H9 (cell line): ENCODE measurements at regions not wholly inside any gene's neighbourhood (a gene's known extent, or its start where the extent isn't known, plus 50 kb on each side); places are given as distances from the start of the nearest gene placed in this dataset.

ENCODE experiments used
- DNase-seq: peaks from one replicate; pipeline ENCODE4 v3.0.0-alpha.2; 2017
- H2AFZ ChIP-seq: one replicate; pipeline ENCODE4 v1.6.1; 2013; ENCODE audit warnings: mild to moderate bottlenecking, low read length, control low read depth, moderate library complexity
- H2AK5ac ChIP-seq: 2 replicates; pipeline ENCODE4 v1.6.1; 2013; ENCODE audit warnings: low read length, control low read depth, mixed read lengths; ENCODE audit not compliant: insufficient read length
- H2BK120ac ChIP-seq: one replicate; pipeline ENCODE4 v1.6.1; 2013; ENCODE audit warnings: low read depth, mild to moderate bottlenecking, low read length, control low read depth, inconsistent platforms; ENCODE audit not compliant: poor library complexity, severe bottlenecking
- H2BK12ac ChIP-seq: 2 replicates; pipeline ENCODE4 v1.6.1; 2013; ENCODE audit warnings: low read length, control low read depth, mixed read lengths, low read depth; ENCODE audit not compliant: insufficient read length
- H2BK15ac ChIP-seq: 2 replicates; pipeline ENCODE4 v1.6.1; 2013; ENCODE audit warnings: low read depth, low read length, control low read depth
- H2BK20ac ChIP-seq: one replicate; pipeline ENCODE4 v1.6.1; 2013; ENCODE audit warnings: low read depth, mild to moderate bottlenecking, low read length, control low read depth, inconsistent platforms; ENCODE audit not compliant: poor library complexity, severe bottlenecking
- H2BK5ac ChIP-seq: 2 replicates; pipeline ENCODE4 v1.6.1; 2013; ENCODE audit warnings: low read length, control low read depth, mixed read lengths; ENCODE audit not compliant: insufficient read length
- H3K14ac ChIP-seq: 2 replicates; pipeline ENCODE4 v1.6.1; 2013; ENCODE audit warnings: low read length, control low read depth; ENCODE audit not compliant: insufficient read depth
- H3K18ac ChIP-seq: 2 replicates; pipeline ENCODE4 v1.6.1; 2013; ENCODE audit warnings: low read depth, mild to moderate bottlenecking, mixed read lengths, low read length, control low read depth; ENCODE audit not compliant: insufficient read length
- H3K23ac ChIP-seq: 2 replicates; pipeline ENCODE4 v1.6.1; 2013; ENCODE audit warnings: low read length, control low read depth, mixed read lengths, low read depth; ENCODE audit not compliant: insufficient read length
- H3K23me2 ChIP-seq: 2 replicates; pipeline ENCODE4 v1.6.1; 2013; ENCODE audit warnings: low read depth, mild to moderate bottlenecking, mixed read lengths, low read length, control low read depth; ENCODE audit not compliant: insufficient read length, poor library complexity, severe bottlenecking
- H3K27ac ChIP-seq: 2 replicates; pipeline ENCODE4 v1.5.1; 2013; ENCODE audit warnings: low read length, control low read depth, mixed read lengths, low read depth; ENCODE audit not compliant: insufficient read length
- H3K27me3 ChIP-seq: 2 replicates; pipeline ENCODE4 v1.6.1; 2013; ENCODE audit warnings: low read length, control low read depth, inconsistent platforms; ENCODE audit not compliant: insufficient read depth
- H3K4ac ChIP-seq: 2 replicates; pipeline ENCODE4 v1.6.1; 2013; ENCODE audit warnings: low read depth, mild to moderate bottlenecking, control low read depth, inconsistent platforms, low read length, moderate library complexity
- H3K4me1 ChIP-seq: 2 replicates; pipeline ENCODE4 v1.6.1; 2013; ENCODE audit warnings: low read length, control low read depth, inconsistent platforms; ENCODE audit not compliant: insufficient read depth
- H3K4me2 ChIP-seq: 2 replicates; pipeline ENCODE4 v1.6.1; 2013; ENCODE audit warnings: low read length, control low read depth, mixed read lengths; ENCODE audit not compliant: insufficient read length, insufficient read depth
- H3K56ac ChIP-seq: 2 replicates; pipeline ENCODE4 v1.6.1; 2013; ENCODE audit warnings: low read depth, mild to moderate bottlenecking, mixed read lengths, low read length, control low read depth; ENCODE audit not compliant: insufficient read length
- H3K79me1 ChIP-seq: 2 replicates; pipeline ENCODE4 v1.6.1; 2013; ENCODE audit warnings: low read depth, mild to moderate bottlenecking, moderate library complexity, low read length, control low read depth, inconsistent platforms; ENCODE audit not compliant: insufficient read depth, poor library complexity, severe bottlenecking
- H3K79me2 ChIP-seq: 2 replicates; pipeline ENCODE4 v1.6.1; 2013; ENCODE audit warnings: low read length, control low read depth, inconsistent platforms; ENCODE audit not compliant: insufficient read depth
- H3K9ac ChIP-seq: 2 replicates; pipeline ENCODE4 v1.6.1; 2013; ENCODE audit warnings: low read length, control low read depth, mixed read lengths; ENCODE audit not compliant: insufficient read length; ENCODE audit errors: extremely low read depth
- H3K9me3 ChIP-seq: one replicate; pipeline ENCODE4 v1.6.1; 2013; ENCODE audit warnings: low read depth, low read length, inconsistent platforms; ENCODE audit not compliant: control insufficient read depth
- H3T11ph ChIP-seq: one replicate; pipeline ENCODE4 v1.6.1; 2013; ENCODE audit warnings: mild to moderate bottlenecking, low read length, control low read depth, inconsistent platforms
- H4K20me1 ChIP-seq: one replicate; pipeline ENCODE4 v1.6.1; 2013; ENCODE audit not compliant: control insufficient read depth, insufficient read length, insufficient read depth
- H4K5ac ChIP-seq: 2 replicates; pipeline ENCODE4 v1.6.1; 2013; ENCODE audit warnings: low read depth, mild to moderate bottlenecking, mixed read lengths, low read length, control low read depth; ENCODE audit not compliant: insufficient read length
- H4K8ac ChIP-seq: replicated peaks from 2 replicates; pipeline ENCODE4 v1.6.1; 2013; ENCODE audit warnings: low read length, control low read depth, mixed read lengths, low read depth; ENCODE audit not compliant: insufficient read length
- H4K91ac ChIP-seq: 2 replicates; pipeline ENCODE4 v1.6.1; 2013; ENCODE audit warnings: low read depth, mild to moderate bottlenecking, moderate library complexity, mixed read lengths, low read length, control low read depth; ENCODE audit not compliant: insufficient read length
- H3K27ac Mint-ChIP-seq, 3 experiments: 2 replicates in 2 of 3; 3 replicates in 1 of 3; pipeline ENCODE4 v1.8.0; 2020 to 2021; ENCODE audit warnings: mixed read lengths in 3 of 3, mild to moderate bottlenecking in 1 of 3, moderate library complexity in 1 of 3
- H3K27me3 Mint-ChIP-seq: 2 replicates; pipeline ENCODE4 v1.8.0; 2021; ENCODE audit warnings: low read depth, mild to moderate bottlenecking, moderate library complexity, mixed read lengths
- H3K36me3 Mint-ChIP-seq, 3 experiments: 2 replicates in 2 of 3; 3 replicates in 1 of 3; pipeline ENCODE4 v1.8.0; 2020 to 2021; ENCODE audit warnings: low read depth in 3 of 3, mixed read lengths in 3 of 3; ENCODE audit not compliant: insufficient read depth in 1 of 3
- H3K4me1 Mint-ChIP-seq, 2 experiments: 2 replicates each; pipeline ENCODE4 v1.8.0; 2020; ENCODE audit warnings: mixed read lengths in 2 of 2
- H3K4me3 Mint-ChIP-seq, 2 experiments: 2 replicates in 1 of 2; 3 replicates in 1 of 2; pipeline ENCODE4 v1.8.0; 2020 to 2021; ENCODE audit warnings: mild to moderate bottlenecking in 2 of 2, mixed read lengths in 2 of 2, moderate library complexity in 1 of 2
- H3K9me3 Mint-ChIP-seq, 2 experiments: 2 replicates in 1 of 2; 3 replicates in 1 of 2; pipeline ENCODE4 v1.8.0; 2020; ENCODE audit warnings: mild to moderate bottlenecking in 2 of 2, mixed read lengths in 2 of 2, moderate library complexity in 1 of 2
- CTCF ChIP-seq: fragments of 200-600 bp; sonication (generic); conservative IDR thresholded peaks from 3 replicates; pipeline ENCODE4 v1.8.0; 2021; ENCODE audit warnings: antibody characterized with exemption, mild to moderate bottlenecking
- WGBS: extraction: QIAGEN DNeasy Blood & Tissue Kit; methylation state at CpG from one replicate; pipeline ENCODE4 v1.1.7; 2013; ENCODE audit warnings: missing lambda C conversion rate, low lambda C conversion rate, mixed read lengths; ENCODE audit not compliant: insufficient read length; ENCODE audit errors: extremely low coverage; 5-methylcytosine and 5-hydroxymethylcytosine counted together

- no peak overlapping the region for H2BK120ac ChIP-seq
- Mint-ChIP-seq H3K27me3 (peaks cover 100% of the 10 kb centered on the region), H3K4me3 (no peak overlapping the region)
These were observed 72.4 kb upstream of the SOX1 start for GRCh38 chr13:111994578-111994977.

More at GRCh38 chr13:111994578-111994977, 72.4 kb upstream of the SOX1 start:
- Histone ChIP-seq H4K5ac (no peak overlapping the region), H3K27ac (no peak overlapping the region), H2AFZ (no peak overlapping the region), H2BK12ac (no peak overlapping the region), H3K4me2 (no peak overlapping the region), H3K9me3 (peaks cover 6% of the 10 kb centered on the region), H4K91ac (no peak overlapping the region), H2BK15ac (no peak overlapping the region), H3K9ac (no peak overlapping the region), H4K8ac (no peak overlapping the region), H3K14ac (no peak overlapping the region), H2AK5ac (no peak overlapping the region), H3K79me2 (no peaks in the 10 kb centered on the region), H2BK5ac (no peak overlapping the region), H3K27me3 (peaks cover 10% of the 10 kb centered on the region; the same call in 1 of the 2 replicates), H3K18ac (no peak overlapping the region), H3K4me1 (no peaks in the 10 kb centered on the region), H2BK20ac (no peak overlapping the region), H3K56ac (no peak overlapping the region), H3K23me2 (no peaks in the 10 kb centered on the region), H3K23ac (no peak overlapping the region), H3K4ac (no peak overlapping the region), H3K79me1 (no peaks in the 10 kb centered on the region), H4K20me1 (no peaks in the 10 kb centered on the region), H3T11ph (no peak overlapping the region)
- no CpG with 5 or more reads among the region's 11 CpGs for WGBS
- Mint-ChIP-seq H3K9me3 (peaks cover 38 to 42% of the 10 kb centered on the region in 2 experiments), H3K4me1 (no peaks in the 10 kb centered on the region), H3K27ac (no peak overlapping the region), H3K36me3 (peaks cover 10 to 22% (median 16%) of the 10 kb centered on the region in 3 experiments; a peak in 6 of 7 replicates)
- no peak for DNase-seq
- TF ChIP-seq CTCF, result no peak
